EH (cell line): ENCODE measurements at regions not wholly inside any gene's neighbourhood (a gene's known extent, or its start where the extent isn't known, plus 50 kb on each side); places are given as distances from the start of the nearest gene placed in this dataset.

Experiments used
- DNase-seq: peaks from one replicate; pipeline ENCODE4 v3.0.0-alpha.2; 2015; ENCODE audit warnings: low read depth

DNA sequence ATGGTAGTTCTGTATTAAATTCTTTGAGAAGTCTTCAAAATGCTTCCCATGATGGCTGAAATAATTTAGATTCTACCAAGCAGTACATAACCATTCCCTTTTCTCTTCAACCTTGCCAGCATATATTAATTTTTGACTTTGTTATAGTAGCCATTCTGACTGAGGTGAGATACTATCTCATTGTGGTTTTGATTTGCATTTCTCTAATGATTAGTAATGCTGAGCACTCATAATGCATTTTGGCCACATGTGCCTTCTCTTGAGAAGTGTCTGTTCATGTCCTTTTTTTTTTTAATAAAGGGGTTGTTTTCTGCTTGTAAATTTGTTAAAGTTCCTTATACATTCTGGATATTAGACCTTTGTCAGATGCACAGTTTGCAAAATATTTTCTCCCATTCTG is 173.9 kb downstream of the CALCRL start:
- DNase-seq, result no peak

DNA sequence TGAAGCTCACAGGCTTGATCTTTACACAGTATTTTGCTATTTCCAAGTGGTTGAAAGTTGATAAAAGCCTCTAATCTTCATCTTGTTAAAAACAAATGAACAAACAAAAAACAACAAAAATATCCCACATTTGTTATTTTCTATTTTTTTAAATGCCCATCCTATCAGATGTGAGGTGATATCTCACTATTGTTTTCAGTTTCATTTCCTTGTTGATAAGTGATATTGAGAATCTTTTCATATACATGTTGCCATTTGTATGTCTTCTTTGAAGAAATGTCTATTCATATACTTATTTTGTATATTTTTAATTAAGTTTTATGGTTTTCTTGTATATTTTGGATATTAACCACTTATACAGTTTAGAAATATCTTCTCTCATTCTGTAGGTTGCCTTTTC is 175.8 kb downstream of the CALCRL start:
- DNase-seq, result no peak

DNA sequence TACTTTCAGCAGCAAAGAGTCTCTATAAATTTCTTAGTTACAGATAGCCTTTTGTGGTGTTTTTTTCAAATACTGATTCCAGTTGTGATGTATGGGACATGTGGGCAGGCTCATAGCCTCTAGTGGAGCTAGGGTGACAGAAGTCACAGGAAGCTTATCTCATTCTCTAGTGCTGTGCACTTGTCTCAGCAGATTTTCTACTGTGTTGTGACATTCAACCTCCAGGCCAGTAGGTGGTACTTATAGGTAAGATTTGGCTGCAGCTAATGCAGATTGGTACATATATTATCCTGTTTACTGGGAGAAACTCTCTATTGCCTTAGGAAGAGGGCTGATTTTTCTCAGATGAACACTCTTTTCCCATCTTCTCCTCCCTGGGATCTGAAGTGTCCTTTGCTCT is 176.2 kb downstream of the CALCRL start:
- DNase-seq, result no peak

DNA sequence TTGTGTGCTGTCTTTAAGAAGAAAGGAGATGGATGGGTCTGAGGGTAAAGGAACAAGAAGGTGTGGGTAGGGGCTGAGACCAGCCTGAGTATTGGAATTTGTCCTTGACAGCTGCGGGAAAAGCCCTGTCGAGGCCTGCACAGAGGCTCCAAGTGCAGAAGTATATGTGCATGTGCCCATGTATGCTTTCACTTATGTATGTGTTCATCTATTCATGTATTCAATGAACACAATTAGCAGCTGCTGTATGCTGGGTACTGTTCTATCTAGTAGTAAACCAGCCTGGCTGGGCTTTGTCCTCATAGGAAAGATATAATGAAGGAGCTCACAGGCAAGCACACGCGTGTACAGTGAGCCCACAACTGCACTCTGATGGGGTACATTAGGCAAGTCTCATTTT is 181.4 kb downstream of the CALCRL start:
- no peak for DNase-seq

DNA sequence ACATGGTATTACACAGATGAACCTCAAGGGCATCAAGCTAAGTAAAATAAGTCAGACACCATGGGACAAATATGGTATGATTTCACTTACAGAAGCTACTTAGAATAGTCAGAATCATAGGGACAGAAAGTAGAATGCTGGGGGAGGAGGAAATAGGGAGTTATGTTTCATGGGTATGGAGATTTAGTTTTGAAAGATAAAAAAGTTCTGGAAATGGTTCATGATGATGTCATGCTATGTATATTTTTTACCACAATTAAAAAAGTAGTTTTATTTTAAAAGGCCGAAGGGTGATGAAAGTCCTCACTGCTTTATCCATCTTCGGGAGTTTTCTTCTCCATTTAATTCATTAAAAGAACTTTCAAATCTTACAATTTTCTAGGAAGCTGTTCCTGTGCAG is 181.9 kb downstream of the CALCRL start:
- no peak for DNase-seq

DNA sequence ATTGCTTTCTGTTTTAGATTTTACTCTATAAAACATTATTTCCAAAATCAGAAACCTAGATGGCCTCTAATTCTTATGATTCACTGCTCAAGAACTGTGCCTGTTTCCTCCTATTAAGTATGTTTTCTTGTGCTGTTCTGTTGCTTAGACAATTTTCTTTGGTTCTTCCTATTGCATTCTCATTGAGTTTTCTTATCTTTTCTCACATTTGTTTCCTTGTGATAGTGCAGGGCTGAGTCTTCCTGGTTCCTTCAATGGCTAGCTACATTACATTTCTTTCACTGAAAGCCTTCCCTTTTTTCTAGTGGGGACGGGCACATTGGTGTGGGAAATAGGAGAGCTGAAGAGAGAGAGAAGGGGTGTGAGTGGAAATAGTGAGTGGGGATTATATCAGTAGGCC is 183.4 kb downstream of the CALCRL start:
- DNase-seq, result peak; percentile 1

DNA sequence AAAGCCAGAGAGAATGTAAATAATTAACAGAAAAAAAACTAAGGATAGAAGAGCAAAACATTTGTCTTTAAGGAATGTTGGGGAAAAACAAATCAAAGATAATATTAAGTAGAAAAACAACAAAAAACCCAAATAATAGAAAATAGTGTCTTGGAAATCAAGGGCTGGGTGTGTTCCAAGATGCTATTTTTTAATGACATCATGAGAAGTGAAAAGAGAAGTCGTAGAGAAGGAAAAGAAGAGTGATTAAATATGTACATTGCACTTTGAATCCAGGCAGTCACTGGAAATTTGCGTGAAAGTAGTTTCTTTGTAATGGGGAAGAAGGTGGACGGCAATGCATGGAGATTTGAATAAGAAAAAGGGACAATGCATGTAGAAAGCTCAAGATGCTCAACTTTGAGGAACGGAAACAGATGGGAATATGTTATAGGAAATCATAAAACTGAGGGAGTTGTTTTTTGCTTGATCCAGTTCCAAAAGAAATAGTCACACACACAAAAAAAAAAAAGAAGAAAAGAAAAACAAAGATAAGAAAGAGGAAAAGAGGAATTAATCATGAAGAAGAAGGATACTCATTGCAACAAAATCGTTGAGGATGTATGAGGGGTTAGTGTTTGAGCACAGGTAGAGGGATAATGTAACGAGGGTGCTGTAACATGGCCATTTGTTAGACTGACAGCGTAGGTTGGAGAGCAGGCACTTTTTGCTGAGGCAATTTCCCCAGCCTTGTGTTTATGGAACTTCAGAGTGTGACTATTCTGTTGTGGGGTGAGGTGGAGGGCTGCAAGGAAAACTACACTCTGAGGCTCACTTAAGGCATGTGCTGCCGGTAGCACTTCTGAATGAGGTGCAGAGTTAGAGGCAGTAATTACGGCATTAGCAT is 184.1 kb downstream of the CALCRL start:
- no peak for DNase-seq

DNA sequence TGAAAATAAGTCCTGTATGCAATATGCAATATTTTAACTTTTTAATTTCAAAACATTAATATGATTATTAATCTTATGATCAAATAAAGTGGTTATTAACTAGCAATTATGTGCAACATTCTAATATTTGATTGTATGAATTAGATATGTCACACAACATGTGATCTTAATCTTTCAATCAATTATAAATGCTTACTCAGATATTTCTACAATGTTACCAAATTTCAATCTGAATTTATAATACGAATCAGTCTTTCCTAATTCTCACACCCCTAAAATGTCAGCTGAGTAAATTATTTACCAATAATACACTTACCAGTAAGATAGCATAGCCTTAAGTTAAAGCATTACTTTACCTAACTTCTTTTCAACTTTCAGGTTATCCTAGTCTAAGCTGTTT is 186.3 kb downstream of the CALCRL start:
- DNase-seq, result no peak

DNA sequence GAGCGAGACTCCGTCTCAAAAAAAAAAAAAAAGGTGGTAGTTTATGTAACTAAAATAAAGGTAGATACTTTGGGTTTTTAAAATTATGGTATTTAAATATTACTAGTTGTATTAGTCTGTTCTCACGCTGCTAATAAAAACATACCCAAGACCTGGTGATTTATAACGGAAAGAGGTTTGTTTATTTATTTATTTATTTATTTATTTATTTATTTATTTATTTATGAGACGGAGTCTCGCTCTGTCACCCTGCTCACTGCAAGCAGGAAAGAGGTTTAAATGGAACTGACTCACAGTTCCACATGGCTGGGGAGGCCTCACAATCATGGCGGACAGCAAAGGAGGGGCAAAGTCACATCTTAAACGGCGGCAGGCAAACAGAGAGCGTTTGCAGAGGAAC is 196.0 kb downstream of the CALCRL start:
- no peak for DNase-seq

DNA sequence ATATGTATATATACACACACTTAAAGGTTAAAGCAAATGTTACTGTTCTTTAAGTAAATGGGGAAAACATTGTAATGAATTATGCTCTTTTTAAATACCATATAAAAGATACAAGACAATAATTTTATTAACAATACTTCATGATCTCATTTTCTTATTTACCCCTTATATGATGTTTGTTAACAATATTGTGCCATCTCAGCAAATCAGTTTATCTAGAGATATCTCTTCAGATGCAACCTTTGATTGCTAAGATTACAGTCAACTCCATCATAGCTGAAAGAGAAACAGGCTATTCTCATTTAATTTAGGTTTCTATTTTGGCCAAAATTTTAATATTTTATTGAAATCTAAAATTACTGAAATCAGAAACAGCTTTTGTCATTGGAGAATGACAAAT is 197.9 kb downstream of the CALCRL start:
- DNase-seq, result no peak

DNA sequence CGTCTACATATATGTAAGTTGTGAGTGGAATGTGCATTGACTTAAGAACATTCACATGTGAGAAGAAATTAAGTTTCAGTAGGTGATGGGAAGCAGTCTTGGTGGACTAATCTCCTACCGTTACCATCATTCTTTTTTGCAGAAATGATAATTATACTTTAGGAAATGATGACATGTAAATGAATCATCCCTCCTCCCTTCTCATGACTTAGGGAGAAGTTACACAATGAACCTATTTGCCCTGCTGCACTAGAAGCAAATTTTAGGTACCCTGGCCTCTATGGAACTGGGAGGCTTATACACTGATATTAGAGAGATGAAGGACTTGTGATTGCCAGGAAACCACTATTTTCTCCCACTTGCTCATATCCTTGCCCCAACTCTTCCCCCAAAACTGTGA is 214.2 kb downstream of the CALCRL start:
- DNase-seq, result no peak

DNA sequence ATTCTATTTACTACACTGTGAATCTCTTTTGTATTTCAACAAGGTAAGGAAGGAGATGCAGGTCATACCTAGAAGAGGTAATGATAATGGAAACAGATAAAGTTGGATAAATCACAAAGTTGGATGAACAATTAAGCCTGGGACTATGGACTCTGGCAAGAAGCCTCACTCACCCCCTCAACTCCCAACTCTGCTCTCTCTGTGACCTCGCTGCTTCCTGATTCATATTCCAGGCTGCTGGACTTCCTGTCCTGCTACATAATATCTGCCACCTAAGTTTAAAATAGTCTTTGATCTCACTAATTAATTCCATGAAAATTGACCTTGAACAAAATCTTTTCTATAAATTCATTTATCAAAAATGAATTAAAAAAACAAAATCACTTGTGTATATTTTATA is 215.3 kb downstream of the CALCRL start:
- no peak for DNase-seq

DNA sequence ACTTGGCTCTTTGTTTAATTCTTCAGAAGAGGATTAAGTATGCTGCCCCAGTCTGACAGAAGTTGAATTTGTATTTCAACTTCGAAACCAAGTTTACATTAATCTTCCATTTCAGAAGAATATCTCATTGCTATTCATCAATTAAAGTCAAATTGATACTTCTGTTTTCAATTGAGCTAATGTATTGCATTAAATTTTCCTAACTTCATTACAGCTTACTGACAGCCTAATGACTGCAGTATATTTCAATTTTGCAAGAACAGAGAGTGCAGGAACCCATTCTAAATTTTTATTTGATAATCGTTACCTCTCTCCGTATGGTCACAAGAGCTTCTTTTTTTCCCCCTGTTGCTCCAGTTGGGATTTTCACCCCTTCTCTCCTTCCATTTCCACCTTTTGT is 218.0 kb downstream of the CALCRL start:
- no peak for DNase-seq

DNA sequence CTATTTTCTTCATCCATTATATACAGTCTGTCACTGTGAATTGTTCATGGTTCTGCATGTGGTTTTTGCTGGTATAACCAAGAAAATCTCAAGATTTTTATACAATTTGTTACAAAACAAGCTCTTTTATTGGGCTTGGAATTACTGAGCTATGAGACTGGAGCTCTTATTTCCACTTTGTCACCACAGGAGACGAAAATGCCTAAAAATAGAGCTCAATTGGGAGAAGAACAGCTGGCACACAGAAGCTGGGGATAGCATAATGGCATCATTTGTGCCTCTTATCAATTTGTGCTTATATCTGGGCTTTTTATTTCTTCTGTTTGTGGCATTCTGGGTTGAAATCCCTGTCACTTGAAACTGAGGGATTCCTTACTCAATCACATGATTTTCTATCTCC is 219.1 kb downstream of the CALCRL start:
- DNase-seq, result no peak

DNA sequence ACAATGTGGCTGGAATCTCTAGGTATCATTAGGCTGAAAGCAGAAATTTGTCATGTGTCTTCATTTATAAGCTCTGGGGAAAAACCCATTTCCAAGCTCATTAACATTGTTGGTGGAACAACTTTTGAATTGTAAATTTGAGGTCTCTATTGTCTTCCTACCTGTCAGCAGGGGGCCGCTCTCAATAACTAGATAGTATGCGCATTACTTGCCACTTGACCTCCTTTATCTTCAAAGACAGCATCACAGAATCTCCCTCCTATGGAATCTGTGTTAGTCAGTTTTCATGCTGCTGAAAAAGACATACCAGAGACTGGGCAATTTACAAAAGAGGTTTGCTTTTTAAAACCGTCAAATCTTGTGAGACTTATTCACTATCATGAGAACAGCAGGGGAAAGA is 223.1 kb downstream of the CALCRL start:
- DNase-seq, result no peak

DNA sequence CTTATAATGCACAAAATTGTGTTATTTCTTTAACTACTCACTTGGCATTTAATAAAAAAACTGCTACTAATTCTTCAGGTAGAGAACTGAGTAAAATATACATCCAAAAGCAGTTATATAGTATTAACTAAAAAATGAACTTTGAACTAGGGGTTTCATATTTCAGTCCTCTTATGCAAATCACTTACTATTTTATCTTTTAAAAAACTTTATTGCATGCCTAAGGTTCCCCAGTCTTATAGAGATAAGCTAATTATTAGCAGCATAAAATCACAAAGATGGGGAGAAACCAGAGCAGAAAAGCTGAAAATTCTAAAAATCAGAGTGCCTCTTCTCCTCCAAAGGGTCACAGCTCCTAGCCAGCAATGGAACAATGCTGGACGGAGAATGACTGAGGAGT is 228.0 kb downstream of the CALCRL start:
- DNase-seq, result no peak

DNA sequence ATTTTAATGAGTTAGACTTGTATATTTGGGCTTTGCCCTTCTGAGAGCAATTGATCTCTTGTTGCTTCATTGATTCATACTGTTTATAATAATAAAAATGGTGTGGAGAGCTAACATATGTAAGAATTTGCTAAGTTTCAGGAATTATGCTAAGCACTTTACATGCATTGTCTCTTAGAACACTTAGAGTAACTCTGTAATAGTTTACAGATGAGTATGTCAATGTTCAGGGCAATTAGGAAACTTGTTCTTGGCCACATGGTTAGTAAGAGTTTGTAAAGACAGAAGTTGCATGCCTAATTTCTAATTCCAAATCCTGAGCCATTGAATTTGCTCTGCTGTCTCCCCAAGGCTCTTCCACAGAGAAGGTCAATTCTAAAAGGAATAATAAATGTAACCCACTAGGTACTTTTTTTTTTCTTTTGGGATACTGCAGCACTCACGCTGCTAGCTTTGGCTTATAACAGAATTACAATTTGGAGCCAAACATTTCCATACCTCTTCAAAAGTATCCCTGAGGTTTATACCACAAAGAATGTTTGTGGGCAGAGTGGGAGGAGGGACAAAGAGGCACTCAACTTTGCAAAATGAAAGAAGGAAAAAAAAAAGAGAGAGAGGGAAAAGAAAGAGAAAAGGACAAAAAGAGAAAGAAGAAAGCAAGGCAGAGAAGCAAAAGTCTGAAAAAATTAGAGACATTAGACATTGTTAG is 232.4 kb downstream of the CALCRL start:
- DNase-seq, result peak; percentile 28

DNA sequence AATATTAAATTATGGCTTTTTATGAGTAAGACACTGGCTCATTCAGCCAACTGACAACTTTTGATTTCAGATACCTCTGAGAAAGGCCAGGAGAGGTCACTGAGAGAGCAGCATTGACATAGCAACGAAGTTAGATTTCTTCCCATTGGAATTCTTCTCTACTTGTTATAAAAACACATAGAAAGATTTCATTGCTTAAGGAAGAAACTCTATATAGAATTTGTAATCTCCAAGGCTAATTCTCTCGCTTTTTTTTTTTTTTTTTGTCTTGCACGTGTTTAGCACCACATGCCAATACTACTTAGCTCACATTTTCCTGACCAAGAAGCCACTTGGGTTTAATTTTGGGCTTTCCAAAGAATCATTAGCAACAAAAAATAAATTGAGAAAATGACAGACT is 233.7 kb downstream of the CALCRL start:
- no peak for DNase-seq

DNA sequence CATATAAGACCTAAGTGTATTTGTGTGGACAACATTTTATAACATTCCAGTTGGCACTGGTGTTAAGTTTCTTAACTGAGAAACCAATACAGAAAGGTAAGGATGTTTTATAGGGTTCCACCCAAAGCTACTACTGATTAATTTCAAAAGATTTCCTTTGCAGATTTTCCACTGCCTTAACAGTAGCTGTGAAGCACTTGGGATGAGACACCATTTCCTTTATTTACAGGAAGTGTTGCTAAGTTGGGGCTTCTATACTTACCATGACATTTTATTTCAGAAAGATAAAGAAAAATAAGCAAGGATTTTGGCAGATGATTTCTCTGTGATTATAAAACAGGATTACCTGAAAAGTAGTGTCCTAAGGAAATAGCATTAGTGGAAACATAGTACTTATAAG is 234.3 kb downstream of the CALCRL start:
- no peak for DNase-seq

DNA sequence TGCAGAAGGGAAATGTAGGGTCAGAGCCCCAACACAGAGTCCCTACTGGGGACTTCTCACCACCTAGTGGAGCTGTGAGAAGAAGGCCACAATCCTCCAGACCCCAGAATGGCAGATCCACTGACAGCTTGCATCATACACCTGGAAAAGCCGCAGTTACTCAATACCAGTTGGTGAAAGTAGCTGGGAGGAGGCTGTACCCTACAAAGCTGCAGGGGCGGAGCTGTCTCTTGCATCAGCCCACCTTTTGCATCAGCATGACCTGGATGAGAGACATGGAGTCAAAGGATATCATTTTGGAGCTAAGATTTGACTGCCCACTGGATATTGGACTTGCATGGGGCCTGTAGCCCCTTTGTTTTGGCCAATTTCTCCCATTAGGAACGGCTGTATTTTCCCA is 237.3 kb downstream of the CALCRL start:
- no peak for DNase-seq

DNA sequence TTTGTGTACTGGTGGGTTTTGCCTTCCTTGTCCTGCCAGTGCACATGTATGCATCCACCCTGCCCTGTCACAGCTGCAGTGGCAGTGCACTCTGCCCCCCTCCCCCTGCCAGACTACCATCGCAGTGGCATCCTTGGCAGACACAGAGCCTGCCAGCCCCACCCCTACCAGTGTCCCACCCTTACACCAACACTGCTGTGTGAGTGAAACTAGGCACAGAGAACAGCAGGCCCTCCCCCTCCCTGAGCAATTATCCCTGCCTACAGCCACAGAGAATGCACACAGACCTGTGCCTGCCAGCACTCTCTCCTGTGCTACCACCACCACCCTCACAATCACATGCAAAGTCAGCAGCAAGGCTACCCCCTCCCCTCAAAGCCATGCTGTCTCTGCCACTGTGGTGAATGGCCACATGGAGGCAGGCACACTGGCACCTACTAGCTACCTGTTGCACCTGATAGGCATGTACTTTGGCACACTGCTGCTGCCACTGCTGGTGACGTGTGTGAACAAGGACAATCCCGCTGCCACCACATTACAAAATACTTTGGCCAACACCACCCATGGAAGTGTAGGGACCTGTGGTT is 239.8 kb downstream of the CALCRL start:
- DNase-seq, result no peak

DNA sequence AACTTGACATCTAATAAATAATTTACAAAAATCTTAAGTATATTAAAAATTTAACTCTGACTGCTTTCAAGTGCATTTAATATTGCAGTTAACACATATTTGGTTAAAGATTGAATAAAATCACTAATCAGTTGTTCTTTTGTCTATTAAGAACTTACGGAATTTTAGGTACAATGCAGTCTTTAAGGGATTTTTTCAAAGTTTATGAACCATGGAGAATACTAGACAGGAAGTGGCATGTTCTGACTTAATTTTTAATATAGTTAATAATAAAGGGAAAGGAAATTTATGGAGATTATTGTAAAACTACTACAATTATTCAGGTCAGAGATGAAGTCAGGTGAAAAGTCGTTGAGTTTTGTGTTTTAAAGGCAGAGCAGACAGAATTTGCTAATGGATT is 240.9 kb downstream of the CALCRL start:
- DNase-seq, result no peak

DNA sequence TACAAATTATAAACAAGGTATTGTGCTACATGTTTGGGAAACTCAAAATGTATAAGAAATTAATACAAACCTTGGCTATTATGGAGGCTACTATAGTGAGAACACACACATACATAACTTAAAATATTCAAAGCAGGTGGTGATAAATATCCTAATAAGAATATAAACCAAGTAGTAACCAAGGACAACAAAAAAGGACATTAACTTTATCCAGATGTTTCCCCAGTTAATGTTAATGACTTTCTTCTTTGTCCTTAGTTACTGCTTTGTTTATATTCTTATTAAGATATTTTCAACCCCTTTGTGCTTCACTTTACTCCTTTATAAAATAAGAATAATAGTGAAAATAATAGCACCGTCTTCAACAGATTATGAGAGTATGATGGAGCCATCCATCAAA is 241.6 kb downstream of the CALCRL start:
- no peak for DNase-seq
